ENCODE measurements at regions not wholly inside any gene's neighbourhood (a gene's known extent, or its start where the extent isn't known, plus 50 kb on each side); places are given as distances from the start of the nearest gene placed in this dataset.

DNA sequence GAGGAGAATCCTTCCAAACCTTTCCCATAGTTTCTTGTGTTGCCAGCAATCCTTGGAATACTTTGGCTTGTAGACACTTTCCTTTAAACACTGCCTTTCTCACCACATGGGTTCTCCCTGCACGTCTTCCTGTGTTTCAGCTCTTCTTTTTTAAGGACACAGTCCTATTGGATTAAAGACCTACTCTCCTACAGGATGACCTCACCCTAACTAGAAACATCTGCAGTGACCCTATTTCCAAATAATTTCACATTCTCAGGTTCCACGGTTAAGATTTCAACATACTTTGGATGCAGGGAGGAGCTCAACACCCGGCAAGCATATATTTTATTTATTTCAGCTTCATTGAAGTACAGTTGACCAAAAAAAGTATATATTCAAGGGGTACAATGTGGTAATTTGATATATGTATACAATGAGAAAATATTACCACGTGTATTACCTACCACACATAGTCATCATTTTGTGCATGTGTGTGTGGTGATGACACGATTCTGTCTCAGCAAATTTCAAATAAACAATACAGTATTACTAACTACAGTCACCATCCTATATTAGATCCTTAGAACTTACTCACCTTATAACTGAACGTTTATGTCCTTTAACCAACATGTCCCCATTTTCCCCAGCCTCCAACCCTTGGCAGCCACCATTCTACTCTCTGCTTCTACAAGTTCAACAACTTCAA lies 745.0 kb downstream of the CBLN2 start:
- ATAC-seq = no peak
- TF ChIP-seq, protein P1, sequence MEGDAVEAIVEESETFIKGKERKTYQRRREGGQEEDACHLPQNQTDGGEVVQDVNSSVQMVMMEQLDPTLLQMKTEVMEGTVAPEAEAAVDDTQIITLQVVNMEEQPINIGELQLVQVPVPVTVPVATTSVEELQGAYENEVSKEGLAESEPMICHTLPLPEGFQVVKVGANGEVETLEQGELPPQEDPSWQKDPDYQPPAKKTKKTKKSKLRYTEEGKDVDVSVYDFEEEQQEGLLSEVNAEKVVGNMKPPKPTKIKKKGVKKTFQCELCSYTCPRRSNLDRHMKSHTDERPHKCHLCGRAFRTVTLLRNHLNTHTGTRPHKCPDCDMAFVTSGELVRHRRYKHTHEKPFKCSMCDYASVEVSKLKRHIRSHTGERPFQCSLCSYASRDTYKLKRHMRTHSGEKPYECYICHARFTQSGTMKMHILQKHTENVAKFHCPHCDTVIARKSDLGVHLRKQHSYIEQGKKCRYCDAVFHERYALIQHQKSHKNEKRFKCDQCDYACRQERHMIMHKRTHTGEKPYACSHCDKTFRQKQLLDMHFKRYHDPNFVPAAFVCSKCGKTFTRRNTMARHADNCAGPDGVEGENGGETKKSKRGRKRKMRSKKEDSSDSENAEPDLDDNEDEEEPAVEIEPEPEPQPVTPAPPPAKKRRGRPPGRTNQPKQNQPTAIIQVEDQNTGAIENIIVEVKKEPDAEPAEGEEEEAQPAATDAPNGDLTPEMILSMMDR (IDR thresholded peaks at IDR 0.05) = no peak

DNA sequence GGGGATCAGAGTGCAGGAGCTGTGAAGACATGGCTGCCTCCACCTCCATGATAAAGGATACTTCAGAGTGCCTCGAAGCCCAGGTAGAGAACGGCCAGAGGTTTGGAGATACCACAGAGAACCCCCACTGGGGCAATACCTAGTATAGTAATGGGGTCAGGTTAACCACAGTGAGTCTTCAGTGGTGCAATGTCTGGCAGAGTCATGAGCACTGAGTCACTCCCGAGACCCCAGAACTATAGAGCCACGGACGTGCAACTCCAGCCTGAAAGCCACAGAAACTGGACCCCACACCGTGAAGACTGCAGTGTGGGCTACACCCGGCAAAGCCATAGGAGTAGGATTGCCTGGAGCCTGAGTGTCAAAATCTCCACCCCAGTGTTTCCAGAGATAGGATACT lies 746.6 kb downstream of the CBLN2 start:
- ATAC-seq (no peak), DNase-seq (no peak)
- H3K36me3 ChIP-seq = no peaks in the 10 kb centered on the region
- no peak overlapping the region for H3K27ac ChIP-seq
- H3K27me3 ChIP-seq (ENCODE audit: low read depth) = no peaks in the 10 kb centered on the region
- intact Hi-C loops (cut with DNase I) = no loop called here
- H3K4me3 ChIP-seq = no peak overlapping the region
- no peaks in the 10 kb centered on the region for H3K4me1 ChIP-seq
- no peaks in the 10 kb centered on the region for H3K9me3 ChIP-seq
- TF ChIP-seq, protein P1 (IDR thresholded peaks at IDR 0.05) = no peak

More for the DNA sequence above, 745.0 kb downstream of the CBLN2 start:
- Histone ChIP-seq H3K36me3 (no peaks in the 10 kb centered on the region), H3K9me3 (no peaks in the 10 kb centered on the region), H3K27ac (no peak overlapping the region), H3K27me3 (ENCODE audit: low read depth) (no peaks in the 10 kb centered on the region), H3K4me3 (no peak overlapping the region), H3K4me1 (no peaks in the 10 kb centered on the region)
- no peak for DNase-seq
- intact Hi-C loops (cut with DNase I) = no loop called here

DNA sequence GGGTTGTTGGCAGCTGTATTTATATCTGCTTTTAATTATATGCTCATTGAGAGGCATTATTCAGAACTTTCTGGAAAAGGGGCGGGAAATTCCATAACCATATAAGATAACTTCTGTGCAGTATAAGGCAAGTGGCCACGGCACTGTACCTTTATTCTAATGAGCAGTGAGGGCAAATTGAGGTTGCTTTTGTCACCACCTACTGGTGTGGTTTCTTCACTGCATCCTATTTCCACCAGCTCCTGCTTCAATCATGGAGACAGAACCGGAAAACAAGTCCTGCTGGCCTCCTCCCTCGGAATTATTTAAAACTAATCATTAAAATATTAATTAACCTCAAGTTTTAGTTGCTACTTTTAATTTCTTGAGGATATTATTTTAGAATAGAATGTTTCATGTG lies 759.4 kb downstream of the CBLN2 start:
- intact Hi-C loops (cut with DNase I) = no loop called here
- Histone ChIP-seq H3K36me3 (no peaks in the 10 kb centered on the region), H3K9me3 (no peaks in the 10 kb centered on the region), H3K4me3 (no peak overlapping the region), H3K27ac (no peak overlapping the region), H3K4me1 (no peaks in the 10 kb centered on the region), H3K27me3 (ENCODE audit: low read depth) (no peaks in the 10 kb centered on the region)
- DNase-seq = no peak
- no peak for ATAC-seq
- TF ChIP-seq, protein P1 (IDR thresholded peaks at IDR 0.05) = no peak

DNA sequence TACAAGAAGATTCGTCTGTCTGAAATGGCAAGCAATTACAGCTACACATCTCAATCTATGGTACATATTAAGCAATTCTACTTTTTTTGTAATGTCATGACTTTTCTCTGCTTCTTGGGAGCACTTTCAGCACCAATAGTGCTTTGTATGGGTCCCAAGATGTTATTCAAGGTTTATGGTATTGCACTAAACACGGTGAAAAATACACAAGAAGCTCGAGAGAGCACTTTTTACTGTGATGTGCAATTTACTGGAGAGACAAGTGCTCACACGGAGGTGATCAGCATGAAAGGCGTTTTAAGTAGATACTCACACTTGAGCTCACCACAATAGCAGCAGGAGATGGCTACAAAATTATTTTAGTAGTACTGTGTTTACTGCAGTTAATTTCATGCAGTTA lies 783.6 kb downstream of the CBLN2 start:
- no peak for ATAC-seq

DNA sequence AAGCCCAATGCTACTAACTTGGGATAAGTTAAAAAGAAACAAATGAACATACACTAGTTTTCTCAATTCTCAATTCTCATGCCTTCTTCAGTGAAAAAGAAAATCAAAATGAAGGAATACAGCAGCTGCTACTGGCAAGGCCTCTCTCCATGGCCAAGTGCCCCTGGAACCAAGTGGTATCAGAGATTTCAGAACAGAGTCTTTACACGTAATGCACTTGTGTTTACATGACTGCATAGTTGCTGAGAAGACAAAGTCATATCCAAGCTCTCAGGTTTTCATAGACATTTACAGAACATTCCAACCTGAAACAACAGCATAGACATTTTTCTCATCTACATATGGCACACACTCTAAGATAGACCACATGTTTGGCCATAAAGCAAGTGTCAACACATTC lies 789.9 kb downstream of the CBLN2 start:
- intact Hi-C loops (cut with DNase I) = no loop called here

More for the DNA sequence above, 783.6 kb downstream of the CBLN2 start:
- Histone ChIP-seq H3K9me3 (peaks cover 9% of the 10 kb centered on the region), H3K4me1 (no peaks in the 10 kb centered on the region), H3K27ac (no peak overlapping the region), H3K4me3 (no peak overlapping the region), H3K36me3 (no peaks in the 10 kb centered on the region), H3K27me3 (ENCODE audit: low read depth) (no peaks in the 10 kb centered on the region)
- intact Hi-C loops (cut with DNase I) = no loop called here
- no peak for DNase-seq
- TF ChIP-seq, protein P1 (IDR thresholded peaks at IDR 0.05) = no peak

More for the DNA sequence above, 789.9 kb downstream of the CBLN2 start:
- no peaks in the 10 kb centered on the region for H3K4me1 ChIP-seq
- H3K9me3 ChIP-seq = no peaks in the 10 kb centered on the region
- DNase-seq (no peak), ATAC-seq (no peak)
- TF ChIP-seq, protein P1 (IDR thresholded peaks at IDR 0.05) = no peak
- no peak overlapping the region for H3K4me3 ChIP-seq
- H3K36me3 ChIP-seq = no peaks in the 10 kb centered on the region
- no peaks in the 10 kb centered on the region for H3K27me3 ChIP-seq (ENCODE audit: low read depth)
- no peak overlapping the region for H3K27ac ChIP-seq

Data from lower lobe of right lung (tissue), 2 donors.